SKM-1 treated with dmso at 0.1 percent for 144 hours (cell line): ENCODE measurements at regions not wholly inside any gene's neighbourhood (a gene's known extent, or its start where the extent isn't known, plus 50 kb on each side); places are given as distances from the start of the nearest gene placed in this dataset.
A peak's percentile ranks its signal among the peaks of the same experiment; 100 is the strongest.

Experiments used
- DNase-seq: peaks from one replicate; lab custom pipeline; 2025; ENCODE audit not compliant: unreplicated experiment; lab: John Stamatoyannopoulos, UW

DNA sequence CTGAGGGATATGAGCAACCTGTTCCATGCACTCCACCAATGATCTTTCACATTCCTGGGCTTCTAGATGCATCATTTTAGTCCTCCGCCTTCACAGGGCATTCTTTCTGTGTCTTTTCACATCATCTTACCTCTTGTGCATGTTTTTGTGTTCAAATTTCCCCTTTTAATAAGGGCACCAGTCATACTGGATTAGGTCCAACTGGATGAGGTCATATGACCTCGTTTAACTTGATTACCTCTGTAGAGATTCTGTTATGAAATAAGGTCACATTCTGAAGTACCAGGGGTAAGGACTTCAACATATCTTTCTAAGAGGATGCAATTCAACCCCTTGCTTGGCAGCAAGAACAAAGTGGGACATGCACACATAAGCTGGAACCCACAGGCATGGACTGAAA lies 335.3 kb upstream of the TLE4 start:
- DNase-seq = no peak

DNA sequence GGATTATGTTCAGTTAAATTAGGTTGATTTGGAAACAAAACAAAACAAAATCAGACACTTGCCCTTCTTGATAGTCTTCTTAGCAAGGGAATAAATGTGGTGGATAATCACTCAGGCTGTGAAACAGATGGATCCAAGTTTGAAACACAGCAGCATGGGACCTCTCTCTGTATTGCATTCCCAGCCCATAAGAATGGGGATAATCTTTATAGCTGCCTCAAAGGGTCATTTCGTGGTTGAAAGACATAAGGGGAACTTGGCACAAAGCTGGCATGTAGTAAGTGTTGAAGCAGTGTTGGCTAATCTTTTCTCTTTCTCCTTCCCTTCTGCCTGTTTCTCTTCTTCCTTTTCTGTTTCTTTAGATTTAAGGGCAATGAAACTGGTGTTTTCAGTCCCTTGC lies 333.9 kb upstream of the TLE4 start:
- DNase-seq = peak; percentile 13

DNA sequence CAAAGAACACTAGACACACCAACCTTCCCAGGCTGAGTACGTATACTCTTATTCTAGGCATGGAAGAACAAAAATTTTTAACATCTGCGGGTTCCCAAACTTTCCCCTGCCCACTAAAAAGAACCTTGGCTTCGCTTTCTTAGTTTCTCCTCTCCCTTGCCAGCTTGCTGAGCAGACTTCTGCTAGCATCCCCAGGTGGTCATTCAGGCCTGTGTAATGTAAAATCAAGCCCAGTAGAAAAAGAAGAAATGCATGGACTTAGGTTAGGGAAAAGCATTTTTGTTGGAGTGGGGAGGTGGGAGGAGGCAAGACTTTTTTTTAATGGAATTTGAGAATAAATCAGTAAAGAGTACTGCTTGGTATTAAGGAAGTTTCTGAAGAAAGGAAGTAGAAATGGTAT lies 331.0 kb upstream of the TLE4 start:
- DNase-seq = no peak

DNA sequence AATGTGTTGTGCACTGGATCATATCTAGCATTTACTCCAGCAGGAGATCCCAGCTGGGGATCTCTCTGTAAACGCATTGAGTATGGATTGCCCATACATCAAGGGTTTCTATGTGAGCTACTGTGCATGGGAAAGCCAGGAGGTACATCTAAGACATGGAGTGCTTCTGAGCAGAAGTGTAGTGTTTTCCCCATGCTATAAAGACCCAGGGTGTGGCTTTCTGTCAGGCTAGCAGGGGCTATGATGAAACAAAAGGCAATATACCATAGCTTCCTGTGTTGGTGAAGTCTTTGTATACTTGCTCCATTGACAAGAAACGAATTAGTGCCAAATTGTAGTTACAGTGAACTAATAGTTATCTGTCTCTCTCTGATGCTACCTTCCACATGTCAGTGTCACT lies 329.3 kb upstream of the TLE4 start:
- no peak for DNase-seq

DNA sequence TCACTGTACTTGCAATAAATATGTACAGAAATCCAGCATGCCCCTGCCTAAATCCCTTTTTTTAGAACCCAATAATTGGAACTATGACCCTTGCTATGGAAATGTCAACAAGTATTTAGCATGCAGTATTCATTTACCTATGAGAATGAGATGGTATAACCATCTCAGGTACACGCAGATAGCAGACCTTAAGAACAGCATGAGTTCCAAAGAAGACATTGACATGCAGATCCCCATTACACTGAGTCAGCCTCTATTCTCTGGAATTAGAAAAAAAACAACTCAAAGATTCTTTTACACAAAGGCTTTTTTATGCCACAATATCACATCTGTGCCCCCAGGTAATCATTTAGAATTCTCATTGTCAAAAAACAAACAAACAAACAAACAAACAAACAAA lies 325.6 kb upstream of the TLE4 start:
- DNase-seq = no peak

DNA sequence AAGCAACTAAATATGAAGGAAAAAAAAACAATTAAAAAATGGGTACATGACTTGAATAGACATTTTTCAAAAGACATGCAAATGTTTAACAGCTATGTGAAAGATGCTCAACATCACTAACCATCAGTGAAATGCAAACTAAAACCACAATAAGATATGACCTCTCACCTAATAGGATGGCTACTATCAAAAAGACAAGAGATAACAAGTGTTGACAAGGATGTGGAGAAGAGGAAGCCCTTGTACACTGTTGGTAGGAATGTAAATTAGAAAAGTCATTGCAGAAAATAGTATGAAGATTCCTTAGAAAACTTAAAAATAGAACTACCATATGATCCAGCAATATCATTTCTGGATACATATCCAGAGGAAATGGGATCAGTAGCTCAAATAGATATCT lies 324.7 kb upstream of the TLE4 start:
- DNase-seq = no peak

DNA sequence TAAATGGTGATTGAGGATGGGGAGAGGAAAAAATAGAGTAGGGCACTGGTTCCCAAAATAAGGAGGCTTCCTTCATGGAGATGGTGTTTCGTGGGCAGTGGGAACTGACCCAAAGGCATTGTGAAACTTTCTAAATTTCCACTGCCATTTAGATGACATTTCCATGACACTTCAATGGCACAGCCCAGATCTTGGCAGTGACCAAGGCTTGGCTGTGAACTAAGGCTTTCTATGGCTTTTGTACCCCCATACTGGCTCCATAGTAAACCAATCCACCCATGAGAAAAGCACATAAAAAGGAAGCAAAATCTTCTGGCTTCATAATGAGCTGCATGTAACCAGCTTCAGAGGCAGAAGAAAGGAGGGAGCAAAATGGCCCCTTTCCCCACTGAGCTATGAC lies 321.0 kb upstream of the TLE4 start:
- DNase-seq = no peak

DNA sequence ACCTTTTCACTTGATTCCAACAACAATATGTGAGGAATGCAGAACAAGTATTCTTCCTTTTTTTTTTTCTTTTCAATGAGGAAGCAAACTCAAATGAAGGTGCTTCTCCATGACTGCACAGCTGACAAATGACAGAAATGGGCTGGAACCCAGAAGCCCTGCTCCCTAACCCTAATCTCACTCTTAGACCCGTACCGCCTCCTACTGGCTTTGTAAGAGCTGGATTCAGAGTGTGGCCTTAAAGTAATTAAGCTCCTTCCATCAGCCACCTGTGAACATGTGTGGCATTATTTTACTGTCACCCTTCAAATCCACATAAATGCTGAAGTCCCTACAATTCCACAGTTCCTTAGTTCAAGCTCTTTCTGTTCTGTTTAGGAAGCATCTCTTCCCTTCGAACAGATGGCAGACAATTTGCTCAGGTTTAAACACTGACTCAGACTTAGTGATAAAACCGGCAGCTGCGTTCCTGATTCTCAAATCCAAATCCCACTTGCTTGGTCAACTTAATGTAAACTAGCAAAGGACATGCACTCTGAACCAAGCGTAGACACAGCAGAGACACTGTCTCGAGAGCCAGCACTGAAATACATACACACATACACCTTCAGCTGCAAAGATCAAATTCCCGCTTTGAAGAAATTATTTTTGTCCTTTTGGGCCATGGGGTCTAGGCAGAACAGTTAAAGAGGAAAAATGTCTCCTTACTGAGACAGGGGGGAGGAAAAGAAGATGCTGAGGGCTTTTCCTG lies 316.7 kb upstream of the TLE4 start:
- DNase-seq = no peak

DNA sequence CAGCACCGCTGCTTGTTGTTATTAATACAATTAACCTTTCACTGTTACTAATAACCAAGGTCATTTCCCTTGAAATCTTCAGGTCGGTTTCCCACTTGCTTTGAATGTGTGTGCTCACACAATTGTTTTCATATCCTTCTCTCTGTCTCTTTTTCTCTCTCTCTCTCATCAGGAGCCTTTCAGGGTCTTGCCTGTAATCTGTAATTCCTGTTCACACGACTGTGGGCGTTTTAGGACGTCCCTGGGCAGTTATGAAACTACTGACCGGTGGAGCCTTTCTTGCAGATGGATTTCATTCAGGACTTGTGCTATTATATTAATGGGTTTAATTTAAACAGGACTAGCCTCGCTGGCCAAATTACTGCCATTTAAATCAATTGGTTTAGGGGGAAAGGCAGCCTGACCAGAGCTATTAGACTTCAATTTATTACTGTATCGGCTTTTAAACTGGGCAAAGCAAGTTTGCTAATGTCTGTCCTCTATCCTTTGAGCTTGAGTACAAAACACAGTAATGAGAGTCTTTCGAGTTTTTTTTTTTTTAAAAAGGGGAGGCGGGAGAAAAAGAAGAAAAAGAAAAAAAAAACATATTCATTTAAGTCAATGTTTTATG lies 316.0 kb upstream of the TLE4 start:
- DNase-seq = no peak

DNA sequence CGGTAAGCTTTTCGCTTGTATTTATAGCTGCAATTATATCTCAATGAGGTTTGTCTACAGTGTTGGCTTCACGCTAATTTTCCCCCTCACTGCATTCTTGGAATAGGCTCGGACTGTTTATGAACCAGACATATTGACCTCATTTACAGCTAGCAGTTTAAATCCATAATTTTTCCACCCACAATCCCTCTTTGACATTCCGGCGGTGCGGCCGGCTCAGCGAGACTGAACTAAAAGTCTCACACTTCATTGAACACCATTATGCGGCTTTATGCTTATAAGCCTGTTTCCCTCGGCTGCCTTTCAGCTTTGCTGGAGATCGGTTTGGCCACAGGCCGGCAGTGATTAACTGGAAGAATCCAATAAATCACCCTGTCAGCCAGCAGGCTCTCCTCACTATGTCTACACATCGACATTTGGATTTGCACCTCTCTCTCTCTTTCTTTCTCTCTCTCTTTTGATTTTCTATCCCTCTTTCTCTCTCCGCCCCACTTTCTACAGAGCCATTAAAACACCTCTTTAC lies 315.0 kb upstream of the TLE4 start:
- no peak for DNase-seq

DNA sequence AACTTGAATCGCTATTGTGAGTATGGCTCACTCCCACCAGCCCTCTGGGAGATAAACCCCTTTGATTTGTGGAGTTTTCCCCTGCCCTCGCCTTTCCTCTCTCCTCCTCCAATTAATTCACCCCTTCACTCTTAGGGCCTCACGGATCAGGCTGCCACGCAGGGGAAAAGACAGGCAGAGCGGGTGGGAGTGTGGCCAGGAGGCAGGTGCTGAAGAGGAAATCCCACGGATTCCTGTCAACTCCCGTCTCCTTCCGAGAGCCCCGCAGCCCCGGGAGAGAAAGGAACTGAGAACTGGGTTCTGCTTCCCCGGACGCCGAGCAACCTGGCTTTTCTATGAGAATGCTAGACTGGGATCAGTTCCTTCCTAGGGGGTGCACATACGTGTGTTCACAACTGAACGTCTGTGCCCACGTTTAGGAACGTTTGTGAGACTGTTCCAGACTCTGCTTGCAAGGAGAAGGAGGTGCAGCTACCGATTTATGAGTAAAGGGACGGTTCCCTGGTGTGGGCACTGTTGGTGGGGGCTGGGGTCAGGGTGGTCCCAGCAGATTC lies 314.5 kb upstream of the TLE4 start:
- no peak for DNase-seq

DNA sequence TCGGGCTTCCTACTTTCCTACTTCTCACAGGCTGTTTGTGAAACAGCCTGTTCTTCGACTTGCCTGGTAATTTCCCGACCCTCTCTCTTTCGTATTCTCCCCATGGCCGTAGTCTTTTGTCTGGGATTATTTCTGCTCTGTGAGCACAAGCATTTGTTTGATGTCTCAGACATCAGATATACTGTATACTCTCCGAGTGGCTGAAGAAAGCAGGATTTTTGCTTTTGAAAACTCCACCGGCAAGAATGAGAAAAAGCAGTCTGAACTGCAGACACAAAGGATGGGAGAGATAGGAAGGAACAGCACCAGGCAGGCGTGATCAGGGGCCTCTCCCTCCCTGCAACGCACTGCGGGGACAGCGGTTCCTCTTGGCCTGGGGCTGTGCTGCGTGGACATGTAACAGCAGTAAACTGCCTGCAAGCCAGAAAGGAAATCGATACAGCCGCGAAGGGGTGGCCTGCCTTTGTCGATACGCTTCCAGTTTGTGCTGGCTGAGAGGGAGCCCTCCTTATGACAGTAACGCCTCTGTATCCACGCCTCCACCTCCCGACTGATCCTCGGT lies 313.9 kb upstream of the TLE4 start:
- no peak for DNase-seq

DNA sequence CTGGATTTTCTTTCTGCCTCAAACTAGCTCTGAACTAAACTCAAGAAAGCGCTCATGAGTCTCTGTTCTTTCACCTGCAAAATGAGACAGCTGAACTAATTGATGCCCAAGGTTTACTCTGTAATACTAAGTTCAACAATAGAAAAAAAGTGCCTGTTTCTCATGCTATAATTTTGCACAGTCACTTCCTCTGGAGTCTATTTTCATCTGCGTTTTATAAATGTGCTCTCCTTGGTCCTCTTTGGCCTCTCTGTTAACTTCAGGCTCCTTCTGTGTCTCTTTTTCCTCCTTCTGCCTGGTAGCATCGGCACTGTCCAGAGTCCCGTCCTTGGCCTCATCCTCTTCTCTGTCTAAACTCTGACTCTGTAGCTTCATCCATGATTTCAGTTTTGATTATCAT lies 311.9 kb upstream of the TLE4 start:
- DNase-seq = no peak

DNA sequence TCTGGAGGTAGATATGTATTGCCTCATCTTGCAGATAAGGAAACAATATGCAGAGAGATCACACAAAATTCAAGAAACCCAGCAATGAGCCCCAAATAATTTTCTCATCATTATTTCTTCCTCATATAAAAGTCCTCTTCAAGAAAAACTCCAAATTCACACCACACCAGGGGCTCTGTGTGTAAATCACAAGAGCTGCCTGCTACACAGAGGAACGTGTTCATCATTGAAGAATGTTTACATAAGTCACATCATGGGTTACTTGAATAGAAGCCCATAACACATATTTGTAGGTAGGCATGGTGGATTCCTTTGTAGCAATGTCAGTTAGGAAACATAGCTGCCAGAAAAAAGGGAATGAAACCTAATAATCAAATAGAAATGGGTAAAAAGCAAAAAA lies 308.1 kb upstream of the TLE4 start:
- no peak for DNase-seq

DNA sequence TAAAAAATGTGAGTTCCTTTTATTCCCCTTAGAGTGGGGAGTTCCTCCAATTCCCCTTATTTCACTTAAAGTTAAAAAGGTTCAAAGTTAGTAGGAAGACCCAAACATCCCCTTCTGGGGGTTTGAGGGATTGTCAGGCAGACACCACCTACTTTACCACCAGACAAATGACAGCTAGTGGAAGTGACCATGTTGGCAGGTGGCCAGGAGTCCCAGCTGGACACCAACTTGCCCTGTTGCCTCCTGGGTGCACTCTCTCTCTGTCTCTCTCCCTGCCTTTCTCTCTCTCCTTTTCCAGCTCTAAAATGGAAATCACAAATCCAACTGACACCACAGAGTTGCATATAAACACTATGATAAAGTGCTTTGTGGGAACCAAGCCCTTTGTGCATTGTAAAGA lies 307.7 kb upstream of the TLE4 start:
- DNase-seq = no peak

DNA sequence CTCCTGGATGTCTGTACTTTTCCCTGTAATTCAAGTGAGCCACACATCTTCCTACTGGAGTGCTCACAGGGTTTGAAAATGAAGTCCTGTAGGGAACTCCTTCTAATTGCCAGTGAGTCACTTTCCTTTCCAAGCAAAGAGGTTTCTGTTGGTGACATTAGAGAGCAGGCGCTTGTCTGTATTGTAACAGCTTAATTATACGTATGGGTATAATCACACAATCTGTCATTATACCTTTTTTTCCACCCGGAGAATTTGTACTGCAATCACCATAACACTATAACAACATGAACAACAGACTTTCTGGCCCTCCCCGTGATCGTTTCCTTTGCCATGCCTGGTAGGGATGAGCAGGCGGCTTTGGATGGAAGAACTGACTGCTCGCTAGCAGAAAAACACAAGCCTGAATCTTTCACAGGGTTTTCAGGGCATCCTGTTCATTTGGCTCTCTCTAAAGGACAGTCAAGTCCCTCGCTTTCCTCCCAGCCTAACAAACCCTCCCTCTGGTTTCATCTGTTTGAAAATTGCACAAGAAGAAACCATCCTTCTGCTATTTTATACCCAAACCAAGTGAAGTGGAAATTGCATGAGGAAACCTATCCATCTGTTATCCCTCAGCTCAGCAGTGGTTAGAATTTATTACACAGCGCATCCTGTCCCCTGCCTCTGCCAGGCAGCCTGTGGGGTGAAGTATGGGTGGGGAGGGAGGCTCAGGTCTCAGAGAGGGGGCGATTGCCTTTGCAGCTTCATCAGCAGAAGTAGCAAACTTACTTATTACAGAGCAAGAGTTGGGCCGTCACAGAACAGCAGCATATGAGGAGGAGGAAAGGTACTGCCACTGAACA lies 307.0 kb upstream of the TLE4 start:
- DNase-seq = peak; percentile 75

DNA sequence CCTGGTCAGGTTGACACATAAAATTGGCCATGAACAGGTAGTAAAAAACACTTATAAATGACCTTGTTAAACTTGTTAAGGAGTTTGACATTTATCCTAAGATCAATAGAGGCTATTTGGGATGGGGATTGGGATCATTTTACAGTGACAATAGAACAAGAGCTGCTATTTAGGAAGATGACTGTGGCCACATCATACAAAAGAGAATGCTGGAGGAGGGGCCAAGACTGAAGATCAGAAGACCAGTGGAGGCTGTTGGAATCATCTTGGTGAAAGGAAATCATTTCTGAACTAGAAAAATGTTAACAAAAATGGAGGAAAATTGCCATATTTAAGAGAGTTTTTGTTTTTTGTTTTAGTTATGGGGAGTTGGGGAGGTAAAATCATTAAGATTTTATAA lies 304.8 kb upstream of the TLE4 start:
- DNase-seq = no peak

DNA sequence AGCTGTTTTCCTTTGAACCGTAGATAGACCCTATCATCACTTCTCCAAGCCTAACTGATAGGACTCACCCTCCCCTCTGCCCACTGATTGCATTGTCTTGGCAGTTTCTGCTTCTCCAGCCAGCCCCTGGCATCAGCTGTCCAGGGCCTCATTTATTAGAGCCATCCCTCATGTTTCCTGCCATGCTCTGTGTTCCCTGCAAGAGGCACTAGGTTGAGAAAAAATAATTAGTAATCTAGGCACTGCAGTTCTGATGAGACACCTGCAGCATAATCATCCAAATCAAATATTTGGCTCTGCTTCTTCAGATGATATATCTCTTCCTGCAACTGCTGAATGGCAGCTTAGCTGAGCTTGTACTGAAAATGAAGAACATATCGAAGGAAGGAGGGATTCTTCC lies 303.0 kb upstream of the TLE4 start:
- no peak for DNase-seq

DNA sequence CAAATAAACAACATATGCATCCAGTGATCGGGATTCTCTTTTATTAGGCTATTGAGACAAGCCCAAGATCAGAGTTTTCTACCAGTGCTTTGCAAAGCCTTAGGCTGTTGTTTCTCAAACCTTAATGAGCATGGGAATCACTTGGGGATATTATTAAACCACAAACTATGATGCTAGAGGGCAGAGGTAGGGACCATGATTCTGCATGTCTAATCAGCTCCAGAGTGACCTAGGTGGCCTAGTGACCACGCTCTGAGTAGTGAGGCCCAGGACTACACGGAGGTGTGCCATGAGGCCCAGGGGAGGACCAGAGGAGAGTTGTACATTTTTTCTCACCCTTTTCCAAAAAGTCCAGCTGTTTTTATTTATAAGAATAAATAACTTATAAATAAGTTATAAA lies 298.5 kb upstream of the TLE4 start:
- DNase-seq = no peak

DNA sequence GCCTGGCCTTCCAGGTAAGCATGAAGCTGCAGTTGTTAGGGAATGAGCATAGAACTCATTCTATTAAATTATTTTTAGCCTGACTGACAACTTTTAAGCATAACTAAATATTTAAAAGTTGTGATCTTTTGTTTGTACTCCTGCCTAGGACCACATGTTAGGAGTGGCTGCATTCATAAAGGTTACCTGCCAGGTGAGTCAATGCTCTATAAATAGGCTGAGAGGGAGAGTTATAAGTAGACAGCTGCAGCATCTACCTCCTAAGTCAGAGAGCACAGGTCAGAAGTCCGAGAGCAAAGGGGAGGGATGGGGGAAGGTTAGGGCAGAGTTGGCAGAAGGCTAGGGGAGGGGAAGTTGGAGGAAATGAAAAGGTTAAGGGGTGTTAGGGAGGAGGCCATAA lies 292.4 kb upstream of the TLE4 start:
- no peak for DNase-seq

DNA sequence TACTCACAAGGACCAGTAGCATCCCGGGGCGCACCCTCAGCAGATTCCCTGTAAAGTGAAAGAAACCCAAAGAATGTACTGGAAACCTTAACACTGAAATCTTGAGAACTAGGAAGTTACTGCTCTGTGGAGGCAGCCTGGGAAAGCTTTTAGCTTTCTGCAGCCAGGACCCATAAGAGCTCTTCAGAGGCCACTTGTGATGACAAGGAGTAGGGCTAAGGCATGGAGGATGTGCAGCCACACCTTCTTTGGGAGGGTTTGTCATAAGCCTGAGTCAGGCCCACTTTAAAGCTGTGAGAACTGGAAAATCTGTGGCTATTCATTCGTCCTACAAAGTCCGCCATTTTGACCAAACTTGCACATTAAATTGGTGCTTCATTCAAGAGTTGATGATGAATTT lies 291.1 kb upstream of the TLE4 start:
- DNase-seq = no peak
